ENCODE measurements at regions not wholly inside any gene's neighbourhood (a gene's known extent, or its start where the extent isn't known, plus 50 kb on each side); places are given as distances from the start of the nearest gene placed in this dataset.
A peak's percentile ranks its signal among the peaks of the same experiment; 100 is the strongest.

- dilution Hi-C loops (cut with MboI; ENCODE audit: extremely low pct_ligation_motif_present, low sequenced_read_pairs), result no loop called here
- H3K4me1 ChIP-seq (ENCODE audit: control insufficient read depth, extremely low read depth, insufficient read depth, low read length), result peaks cover 40% of the 10 kb centered on the region
- H3K9ac ChIP-seq (ENCODE audit: control insufficient read depth, extremely low read depth, insufficient read depth, low read length), result no peak overlapping the region
- DNase-seq (ENCODE audit: low read depth, low spot score), result no peak
- no peaks in the 10 kb centered on the region for H3K9me3 ChIP-seq (ENCODE audit: control insufficient read depth, low read depth, low read length)
- H4K20me1 ChIP-seq (ENCODE audit: control insufficient read depth, extremely low read depth, insufficient read depth, low read length), result no peaks in the 10 kb centered on the region
- TF ChIP-seq EZH2 (IDR thresholded peaks at IDR 0.05; ENCODE audit: low read length) (no peak), CTCF (optimal IDR thresholded peaks at IDR 0.05 in 1 of 3, IDR thresholded peaks at IDR 0.05 in 1 of 3, conservative IDR thresholded peaks at IDR 0.05 in 1 of 3; ENCODE audit: extremely low read depth in 1 of 3, insufficient read depth in 2 of 3, low read length in 3 of 3) (no peak)
- H3K27ac ChIP-seq (ENCODE audit: control insufficient read depth, insufficient read depth, low read length), result peak overlapping the region; percentile 58
- no peaks in the 10 kb centered on the region for H3K9me1 ChIP-seq (ENCODE audit: control insufficient read depth, extremely low read depth, insufficient read depth, low read length)
- H3K36me3 ChIP-seq (ENCODE audit: control insufficient read depth in 2 of 2, extremely low read depth in 1 of 2, insufficient read depth in 2 of 2, low read length in 2 of 2), result no peaks in the 10 kb centered on the region
- H3K4me2 ChIP-seq (ENCODE audit: control insufficient read depth, extremely low read depth, insufficient read depth, low read depth, low read length), result no peak overlapping the region
- H3K4me3 ChIP-seq (ENCODE audit: control insufficient read depth in 2 of 3, extremely low read depth in 1 of 3, insufficient read depth in 2 of 3, low read depth in 1 of 3, low read length in 3 of 3), result no peak overlapping the region
- FAIRE-seq, result no peak
- no peaks in the 10 kb centered on the region for H3K27me3 ChIP-seq (ENCODE audit: control insufficient read depth, extremely low read depth, insufficient read depth, low read length)
- no peaks in the 10 kb centered on the region for H3K79me2 ChIP-seq (ENCODE audit: control insufficient read depth, insufficient read depth, low read length)
- no peak overlapping the region for H2AFZ ChIP-seq (ENCODE audit: control insufficient read depth, low read length)
These were observed 163.6 kb upstream of the TMPO start for GRCh38 chr12:98351784-98352183.

GRCh38 chr12:98352218-98352811, 163.1 kb upstream of the TMPO start:
- Histone ChIP-seq H3K9me1 (ENCODE audit: control insufficient read depth, extremely low read depth, insufficient read depth, low read length) (no peaks in the 10 kb centered on the region), H3K27ac (ENCODE audit: control insufficient read depth, insufficient read depth, low read length) (peak overlapping the region; percentile 70), H3K9ac (ENCODE audit: control insufficient read depth, extremely low read depth, insufficient read depth, low read length) (no peak overlapping the region), H4K20me1 (ENCODE audit: control insufficient read depth, extremely low read depth, insufficient read depth, low read length) (no peaks in the 10 kb centered on the region), H3K4me2 (ENCODE audit: control insufficient read depth, extremely low read depth, insufficient read depth, low read depth, low read length) (peak overlapping the region; percentile 53), H3K27me3 (ENCODE audit: control insufficient read depth, extremely low read depth, insufficient read depth, low read length) (no peaks in the 10 kb centered on the region), H2AFZ (ENCODE audit: control insufficient read depth, low read length) (no peak overlapping the region), H3K79me2 (ENCODE audit: control insufficient read depth, insufficient read depth, low read length) (no peaks in the 10 kb centered on the region), H3K4me3 (ENCODE audit: control insufficient read depth in 2 of 3, extremely low read depth in 1 of 3, insufficient read depth in 2 of 3, low read depth in 1 of 3, low read length in 3 of 3) (no peak overlapping the region), H3K36me3 (ENCODE audit: control insufficient read depth in 2 of 2, extremely low read depth in 1 of 2, insufficient read depth in 2 of 2, low read length in 2 of 2) (no peaks in the 10 kb centered on the region), H3K9me3 (ENCODE audit: control insufficient read depth, low read depth, low read length) (no peaks in the 10 kb centered on the region), H3K4me1 (ENCODE audit: control insufficient read depth, extremely low read depth, insufficient read depth, low read length) (peaks cover 40% of the 10 kb centered on the region)
- peak; percentile 92 for FAIRE-seq
- TF ChIP-seq EZH2 (IDR thresholded peaks at IDR 0.05; ENCODE audit: low read length), result no peak
- TF ChIP-seq CTCF (optimal IDR thresholded peaks at IDR 0.05 in 1 of 3, IDR thresholded peaks at IDR 0.05 in 1 of 3, conservative IDR thresholded peaks at IDR 0.05 in 1 of 3; ENCODE audit: extremely low read depth in 1 of 3, insufficient read depth in 2 of 3, low read length in 3 of 3), result no peak
- dilution Hi-C loops (cut with MboI; ENCODE audit: extremely low pct_ligation_motif_present, low sequenced_read_pairs), result no loop called here
- peak; percentile 82 for DNase-seq (ENCODE audit: low read depth, low spot score)

All from keratinocyte (primary cell).